GM12878 (cell line): ENCODE measurements at regions not wholly inside any gene's neighbourhood (a gene's known extent, or its start where the extent isn't known, plus 50 kb on each side); places are given as distances from the start of the nearest gene placed in this dataset.
A peak's percentile ranks its signal among the peaks of the same experiment; 100 is the strongest.

ENCODE experiments used
- ATAC-seq: fragments of 200-7000 bp; cut with Tn5 transposase; 3 replicates; pipeline ENCODE4 v1.9.1; 2020; ENCODE audit warnings: mild to moderate bottlenecking, moderate library complexity
- BruUV-seq: library from RNA; stranded (reverse); fragments of 400-500 nt; replicated peaks from 2 replicates; lab custom pipeline; 2021; lab: Mats Ljungman, UMichigan
- CTCF ChIA-PET: fragments of 300-600 bp; sonication (Branson Sonifier 250); formaldehyde crosslinking; extraction: SDS; loops from one replicate; lab custom pipeline; 2021; ENCODE audit warnings: inconsistent platforms; lab: Yijun Ruan, JAX
- POLR2A ChIA-PET: fragments of 350-600 bp; formaldehyde crosslinking; extraction: SDS; loops from one replicate; lab custom pipeline; 2021; ENCODE audit warnings: inconsistent platforms; lab: Charles Lee
- RAD21 ChIA-PET: fragments of 300-600 bp; sonication (Branson Sonifier 250); formaldehyde crosslinking; loops from one replicate; lab custom pipeline; 2023; ENCODE audit warnings: antibody characterized with exemption; ENCODE audit not compliant: unreplicated experiment; lab: Charles Lee
- SMC1A ChIA-PET: fragments of 300-600 bp; sonication (Branson Sonifier 250); formaldehyde crosslinking; loops from one replicate; lab custom pipeline; 2023; ENCODE audit not compliant: unreplicated experiment, uncharacterized antibody; lab: Charles Lee
- DNase-seq: peaks from one replicate; pipeline ENCODE4 v3.0.0-alpha.2; 2011; ENCODE audit warnings: low read depth, low spot score
- FAIRE-seq: peaks from 3 replicates; lab custom pipeline; 2011; peaks lifted over from hg19 to GRCh38; lab: Jason Lieb, UNC
- H2AFZ ChIP-seq: 2 replicates; pipeline ENCODE4 v1.6.0; 2011; ENCODE audit warnings: low read depth, low read length, control low read depth; ENCODE audit not compliant: control insufficient read depth
- H3K27ac ChIP-seq: 2 replicates; pipeline ENCODE4 v1.5.1; 2011; ENCODE audit warnings: control low read depth; ENCODE audit not compliant: control insufficient read depth, insufficient read depth
- H3K27me3 ChIP-seq, 2 experiments: replicated peaks in 1 of 2; 2 replicates each; pipeline versions ENCODE4 v1.6.0 to v1.6.1; 2011; ENCODE audit warnings: low read length in 1 of 2; ENCODE audit not compliant: control insufficient read depth in 2 of 2, insufficient read depth in 2 of 2
- H3K36me3 ChIP-seq, 2 experiments: 2 replicates each; pipeline ENCODE4 v1.5.1; 2011; ENCODE audit warnings: low read length in 1 of 2; ENCODE audit not compliant: control insufficient read depth in 2 of 2, insufficient read depth in 2 of 2
- H3K4me1 ChIP-seq: 2 replicates; pipeline ENCODE4 v1.6.1; 2011; ENCODE audit warnings: mild to moderate bottlenecking, low read length, moderate library complexity, mixed read lengths; ENCODE audit not compliant: control insufficient read depth, insufficient read depth
- H3K4me2 ChIP-seq: 2 replicates; pipeline ENCODE4 v1.6.0; 2011; ENCODE audit warnings: control low read depth; ENCODE audit not compliant: control insufficient read depth, insufficient read depth
- H3K4me3 ChIP-seq: fragments of 200-600 bp; sonication (generic); 2 replicates; pipeline ENCODE4 v1.5.1; 2016
- H3K79me2 ChIP-seq: 2 replicates; pipeline ENCODE4 v1.6.0; 2011; ENCODE audit warnings: low read length; ENCODE audit not compliant: control insufficient read depth, insufficient read depth
- H3K9ac ChIP-seq: 2 replicates; pipeline ENCODE4 v1.8.0; 2011; ENCODE audit warnings: low read length, control low read depth, mixed read lengths; ENCODE audit not compliant: control insufficient read depth, insufficient read depth
- H3K9me3 ChIP-seq: replicated peaks from 3 replicates; pipeline ENCODE4 v1.5.1; 2011; ENCODE audit warnings: mild to moderate bottlenecking, low read length; ENCODE audit not compliant: control insufficient read depth, insufficient read depth
- H4K20me1 ChIP-seq: 2 replicates; pipeline ENCODE4 v1.6.0; 2011; ENCODE audit not compliant: control insufficient read depth, insufficient read depth
- EED ChIP-seq: sonication (generic); IDR thresholded peaks from 2 replicates; pipeline ENCODE4 v1.6.1; 2016; ENCODE audit warnings: antibody characterized with exemption, low read depth
- GATAD2B ChIP-seq: fragments of 450-650 bp; conservative IDR thresholded peaks from 2 replicates; pipeline ENCODE4 v1.6.1; 2017; ENCODE audit warnings: low read depth, mild to moderate bottlenecking, moderate library complexity
- HDAC2 ChIP-seq: fragments of 200-600 bp; sonication (generic); IDR thresholded peaks from 2 replicates; pipeline ENCODE4 v1.6.1; 2017
- JUND ChIP-seq: IDR thresholded peaks from 2 replicates; pipeline ENCODE4 v1.6.1; 2012; ENCODE audit warnings: low read depth, mild to moderate bottlenecking, low read length, improper control_type of control experiment, moderate library complexity
- TCF12 ChIP-seq: IDR thresholded peaks from 2 replicates; pipeline ENCODE4 v1.6.1; 2011; ENCODE audit warnings: low read depth, mild to moderate bottlenecking, low read length
- YY1 ChIP-seq: IDR thresholded peaks from 2 replicates; pipeline ENCODE4 v1.6.1; 2011; ENCODE audit warnings: low read depth, mild to moderate bottlenecking, low read length
- WGBS: methylation state at CpG from one replicate; pipeline ENCODE4 v1.1.6; 2016; ENCODE audit warnings: low lambda C conversion rate; ENCODE audit not compliant: insufficient replicate concordance, insufficient coverage; ENCODE audit errors: missing lambda C conversion rate; 5-methylcytosine and 5-hydroxymethylcytosine counted together
- in situ Hi-C: fragments of 300-500 bp; cut with MboI; formaldehyde crosslinking; loops from 9 replicates; pipeline ENCODE4 v1.14.3; 2018; ENCODE audit warnings: mixed read lengths
- intact Hi-C: fragments of 100-400 bp; cut with micrococcal nuclease; formaldehyde crosslinking; loops from one replicate; pipeline ENCODE4 v1.14.2; 2022; ENCODE audit not compliant: unreplicated experiment

GRCh38 chr5:173712609-173713175 lies 96.2 kb upstream of the BOD1 start:
- DNase-seq (no peak), ATAC-seq (no peak; the same call in 1 of the 3 replicates), FAIRE-seq (no peak)
- Histone ChIP-seq H3K4me3 (no peak overlapping the region), H3K9me3 (no peaks in the 10 kb centered on the region), H3K4me2 (peak overlapping the region; percentile 1)
- 68% methylated on average over 10 of the region's 10 CpGs for WGBS
- BruUV-seq = no TSS peak
- TF ChIP-seq HDAC2 (no peak), GATAD2B (no peak), YY1 (no peak), JUND (no peak), EED (0 out of 2 replicates have a peak, but pooled peaks have one; percentile 20), TCF12 (no peak)
- TF ChIP-seq, all 136 proteins: peak for 1
- in situ Hi-C loops = no loop called here
- no peak overlapping the region; the same call in 1 of the 2 replicates for H3K9ac ChIP-seq
- H3K36me3 ChIP-seq = no peaks in the 10 kb centered on the region
- no peaks in the 10 kb centered on the region for H3K27me3 ChIP-seq
- ChIA-PET RAD21 (interaction anchor here (1.1 kb wide), 1 partner anchor 23 kb away, joined by 3 read pairs; no protein-coding TSS in a partner anchor), CTCF (interaction anchor here (0.6 to 0.9 kb wide), 2 partner anchors 73 to 84 kb away, joined by 3 to 4 read pairs; no protein-coding TSS in a partner anchor), SMC1A (interaction anchor here (1.7 kb wide), 1 partner anchor 97 kb away, joined by 5 read pairs; no protein-coding TSS in a partner anchor), POLR2A (interaction anchor here (1.5 kb wide), 1 partner anchor 9 kb away, joined by 3 read pairs; no protein-coding TSS in a partner anchor)
- H3K4me1 ChIP-seq = peaks cover 11% of the 10 kb centered on the region
- no peaks in the 10 kb centered on the region for H3K79me2 ChIP-seq
- intact Hi-C loops = no loop called here
- no peaks in the 10 kb centered on the region for H4K20me1 ChIP-seq
- peak overlapping the region; percentile 79 for H2AFZ ChIP-seq
- H3K27ac ChIP-seq = no peak overlapping the region
